ENCODE measurements at regions not wholly inside any gene's neighbourhood (a gene's known extent, or its start where the extent isn't known, plus 50 kb on each side); places are given as distances from the start of the nearest gene placed in this dataset.

- TF ChIP-seq CTCF (IDR thresholded peaks at IDR 0.05) (no peak), TCF7L2 (IDR thresholded peaks at IDR 0.05; ENCODE audit: low read depth, low read length) (no peak), SIN3A (IDR thresholded peaks at IDR 0.05; ENCODE audit: borderline replicate concordance, insufficient read depth, low read depth, low read length) (no peak), REST (IDR thresholded peaks at IDR 0.05; ENCODE audit: insufficient read depth in 1 of 2, low read depth in 2 of 2, low read length in 1 of 2) (no peak), POLR2AphosphoS5 (IDR thresholded peaks at IDR 0.05; ENCODE audit: low read depth, low read length) (no peak)
- CTCF ChIA-PET = no interaction called here
- in situ Hi-C loops (cut with HindIII; ENCODE audit: low pct_unique_long_range_greater_than_20kb, low sequenced_read_pairs) = no loop called here
These were observed 83.5 kb downstream of the TNFAIP3 start for GRCh38 chr6:137950581-137950980.

GRCh38 chr6:137951064-137951597 lies 84.1 kb downstream of the TNFAIP3 start:
- CTCF ChIA-PET = interaction anchor here (0.6 kb wide), 1 partner anchor 132 kb away, joined by 6 read pairs; no protein-coding TSS in a partner anchor
- H3K4me3 ChIP-seq (ENCODE audit: low read depth in 2 of 2, low read length in 2 of 2) = no peak overlapping the region
- H3K27ac ChIP-seq (ENCODE audit: low read length) = no peak overlapping the region
- no peak for TF ChIP-seq TCF7L2 (IDR thresholded peaks at IDR 0.05; ENCODE audit: low read depth, low read length)
- TF ChIP-seq REST (IDR thresholded peaks at IDR 0.05; ENCODE audit: insufficient read depth in 1 of 2, low read depth in 2 of 2, low read length in 1 of 2) = no peak
- TF ChIP-seq POLR2AphosphoS5 (IDR thresholded peaks at IDR 0.05; ENCODE audit: low read depth, low read length) = no peak
- no peak for TF ChIP-seq SIN3A (IDR thresholded peaks at IDR 0.05; ENCODE audit: borderline replicate concordance, insufficient read depth, low read depth, low read length)
- TF ChIP-seq CTCF (IDR thresholded peaks at IDR 0.05) = no peak
- H3K4me1 ChIP-seq (ENCODE audit: control insufficient read depth, insufficient read depth, low read length) = no peaks in the 10 kb centered on the region
- DNase-seq (ENCODE audit: low read depth, low spot score) (no peak), ATAC-seq (no peak)
- in situ Hi-C loops (cut with HindIII; ENCODE audit: low pct_unique_long_range_greater_than_20kb, low sequenced_read_pairs) = no loop called here
- no peaks in the 10 kb centered on the region for H3K36me3 ChIP-seq (ENCODE audit: control insufficient read depth, insufficient read depth, low read length)
- intact Hi-C loops (cut with micrococcal nuclease; ENCODE audit: unreplicated experiment) = no loop called here
- BruUV-seq (replicated peaks) = no TSS peak
- no peaks in the 10 kb centered on the region for H3K9me3 ChIP-seq (ENCODE audit: control insufficient read depth, insufficient read depth, low read depth, low read length)
- peaks cover 2% of the 10 kb centered on the region for H3K27me3 ChIP-seq (ENCODE audit: control insufficient read depth, insufficient read depth, low read length)
- POLR2A ChIA-PET = no interaction called here

More at GRCh38 chr6:137950581-137950980, 83.5 kb downstream of the TNFAIP3 start:
- H3K4me3 ChIP-seq (ENCODE audit: low read depth in 2 of 2, low read length in 2 of 2) = no peak overlapping the region
- no peaks in the 10 kb centered on the region for H3K36me3 ChIP-seq (ENCODE audit: control insufficient read depth, insufficient read depth, low read length)
- H3K9me3 ChIP-seq (ENCODE audit: control insufficient read depth, insufficient read depth, low read depth, low read length) = no peaks in the 10 kb centered on the region
- H3K27ac ChIP-seq (ENCODE audit: low read length) = no peak overlapping the region
- no peaks in the 10 kb centered on the region for H3K4me1 ChIP-seq (ENCODE audit: control insufficient read depth, insufficient read depth, low read length)
- ATAC-seq = no peak
- POLR2A ChIA-PET = no interaction called here
- H3K27me3 ChIP-seq (ENCODE audit: control insufficient read depth, insufficient read depth, low read length) = peaks cover 2% of the 10 kb centered on the region
- DNase-seq (ENCODE audit: low read depth, low spot score) = no peak
- intact Hi-C loops (cut with micrococcal nuclease; ENCODE audit: unreplicated experiment) = no loop called here
- no TSS peak for BruUV-seq (replicated peaks)

All from Panc1 (cell line).